ENCODE measurements at regions not wholly inside any gene's neighbourhood (a gene's known extent, or its start where the extent isn't known, plus 50 kb on each side); places are given as distances from the start of the nearest gene placed in this dataset.

- TF ChIP-seq SIN3A (IDR thresholded peaks at IDR 0.05; ENCODE audit: low read depth): no peak
- TF ChIP-seq SP1 (IDR thresholded peaks at IDR 0.05; ENCODE audit: low read depth): no peak
- no peak for TF ChIP-seq REST (IDR thresholded peaks at IDR 0.05; ENCODE audit: low read depth)
- no peak for TF ChIP-seq CEBPB (IDR thresholded peaks at IDR 0.05; ENCODE audit: low read depth)
Observed at GRCh38 chr11:29405305-29405704, 611.5 kb downstream of the KCNA4 start (continued).

- Histone ChIP-seq H3K27me3 (ENCODE audit: insufficient read depth, low read length) (0 out of 2 replicates have a peak, but pooled peaks cover 4% of the 10 kb centered on the region), H3K4me3 (replicated peaks in 1 of 2; ENCODE audit: low read depth in 1 of 2, low read length in 2 of 2) (no peak overlapping the region), H3K36me3 (ENCODE audit: control insufficient read depth in 1 of 2, insufficient read depth in 2 of 2, low read length in 2 of 2) (no peaks in the 10 kb centered on the region), H4K20me1 (ENCODE audit: insufficient read depth) (no peaks in the 10 kb centered on the region), H3K4me1 (ENCODE audit: control insufficient read depth in 1 of 2, insufficient read depth in 2 of 2, low read length in 2 of 2) (no peaks in the 10 kb centered on the region), H3K27ac (ENCODE audit: low read depth, low read length) (no peak overlapping the region), H2AFZ (ENCODE audit: low read depth, low read length, poor library complexity, severe bottlenecking) (no peak overlapping the region), H3K9ac (ENCODE audit: low read length) (no peak overlapping the region), H3K79me2 (ENCODE audit: insufficient read depth, low read length) (no peaks in the 10 kb centered on the region), H3K9me2 (ENCODE audit: insufficient read depth) (no peaks in the 10 kb centered on the region), H3K9me3 (ENCODE audit: control insufficient read depth in 1 of 2, insufficient read depth in 1 of 2, low read depth in 1 of 2, low read length in 2 of 2) (no peaks in the 10 kb centered on the region), H3K4me2 (ENCODE audit: low read length) (no peak overlapping the region)
- intact Hi-C loops (cut with micrococcal nuclease): no loop called here
- ATAC-seq (no peak), DNase-seq (ENCODE audit: low read depth, low spot score) (no peak)
- TF ChIP-seq POLR2A (IDR thresholded peaks at IDR 0.05; ENCODE audit: borderline replicate concordance, extremely low read depth, insufficient read depth, insufficient read length): no peak
- ChIA-PET RAD21 (ENCODE audit: low non-redundant PET in 1 of 2, low total read pairs in 2 of 2, uncharacterized antibody in 2 of 2, unreplicated experiment in 2 of 2) (no interaction called here), CTCF (no interaction called here), POLR2A (no interaction called here)
- BruUV-seq (replicated peaks): no TSS peak
Observed at GRCh38 chr11:29395555-29396072, 621.2 kb downstream of the KCNA4 start.

DNA sequence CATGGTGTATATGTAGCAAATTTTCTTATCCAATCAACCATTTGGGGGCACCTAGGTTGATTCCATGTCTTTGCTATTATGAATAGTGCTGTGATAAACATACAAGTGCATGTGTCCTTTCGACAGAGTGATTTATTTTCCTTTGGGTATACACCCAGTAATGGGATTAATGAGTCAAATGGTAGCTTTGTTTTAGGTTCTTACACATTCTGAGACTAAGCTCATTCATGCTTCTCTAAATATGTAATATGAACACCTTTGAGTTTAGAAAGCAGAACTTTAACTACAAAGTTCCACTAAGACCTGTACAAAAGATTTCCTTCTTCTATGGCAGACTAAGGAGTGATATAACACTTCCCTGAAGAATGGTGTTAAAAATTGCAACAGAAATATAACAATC is 627.0 kb downstream of the KCNA4 start:
- ATAC-seq: no peak
- CTCF ChIA-PET: no interaction called here

More for the DNA sequence above, 627.0 kb downstream of the KCNA4 start:
- Histone ChIP-seq H3K4me2 (ENCODE audit: low read length) (no peak overlapping the region), H3K27ac (ENCODE audit: low read depth, low read length) (no peak overlapping the region), H3K79me2 (ENCODE audit: insufficient read depth, low read length) (no peaks in the 10 kb centered on the region), H4K20me1 (ENCODE audit: insufficient read depth) (no peaks in the 10 kb centered on the region), H3K9me2 (ENCODE audit: insufficient read depth) (no peaks in the 10 kb centered on the region), H3K27me3 (ENCODE audit: insufficient read depth, low read length) (no peaks in the 10 kb centered on the region), H3K9me3 (ENCODE audit: control insufficient read depth in 1 of 2, insufficient read depth in 1 of 2, low read depth in 1 of 2, low read length in 2 of 2) (no peaks in the 10 kb centered on the region), H3K4me1 (ENCODE audit: control insufficient read depth in 1 of 2, insufficient read depth in 2 of 2, low read length in 2 of 2) (no peaks in the 10 kb centered on the region), H3K36me3 (ENCODE audit: control insufficient read depth in 1 of 2, insufficient read depth in 2 of 2, low read length in 2 of 2) (no peaks in the 10 kb centered on the region), H3K4me3 (replicated peaks in 1 of 2; ENCODE audit: low read depth in 1 of 2, low read length in 2 of 2) (no peak overlapping the region), H2AFZ (ENCODE audit: low read depth, low read length, poor library complexity, severe bottlenecking) (no peak overlapping the region), H3K9ac (ENCODE audit: low read length) (no peak overlapping the region)
- ChIA-PET POLR2A (no interaction called here), RAD21 (ENCODE audit: low non-redundant PET in 1 of 2, low total read pairs in 2 of 2, uncharacterized antibody in 2 of 2, unreplicated experiment in 2 of 2) (no interaction called here)
- TF ChIP-seq CEBPB (IDR thresholded peaks at IDR 0.05; ENCODE audit: low read depth): no peak
- no TSS peak for BruUV-seq (replicated peaks)
- intact Hi-C loops (cut with micrococcal nuclease): no loop called here
- no peak for DNase-seq (ENCODE audit: low read depth, low spot score)
